Thyroid gland (tissue), 4 donors: ENCODE measurements at regions not wholly inside any gene's neighbourhood (a gene's known extent, or its start where the extent isn't known, plus 50 kb on each side); places are given as distances from the start of the nearest gene placed in this dataset.

ENCODE experiments used
- DNase-seq, 2 donors: peaks; one replicate each; pipeline ENCODE4 v3.0.0-alpha.2; 2019
- H3K27ac ChIP-seq, 3 donors: fragments of 200-600 bp; sonication (generic); 1 replicate in 2 of 3; 2 replicates in 1 of 3; pipeline ENCODE4 v1.5.1; 2016 to 2019; ENCODE audit warnings: mild to moderate bottlenecking in 1 of 3, moderate library complexity in 1 of 3
- H3K27me3 ChIP-seq: fragments of 200-600 bp; sonication (generic); one replicate; pipeline ENCODE4 v1.5.1; 2019
- H3K36me3 ChIP-seq, 2 donors: fragments of 200-600 bp; sonication (generic); one replicate each; pipeline ENCODE4 v1.5.1; 2016 to 2019
- H3K4me1 ChIP-seq, 2 donors: fragments of 200-600 bp; sonication (generic); one replicate each; pipeline ENCODE4 v1.5.1; 2017 to 2019
- H3K4me3 ChIP-seq, 3 donors: fragments of 200-600 bp; sonication (generic); replicated peaks in 1 of 3; 1 replicate in 2 of 3; 2 replicates in 1 of 3; pipeline ENCODE4 v1.5.1; 2016; ENCODE audit warnings: mild to moderate bottlenecking in 1 of 3
- H3K9me3 ChIP-seq: fragments of 200-600 bp; sonication (generic); one replicate; pipeline ENCODE4 v1.5.1; 2017
- CTCF ChIP-seq, 6 experiments: fragments of 200-600 bp in 3 of 6; fragments of 450-650 bp in 3 of 6; sonication (generic) in 3 of 6; IDR thresholded peaks; one replicate each; pipeline ENCODE4 v1.5.1; 2016 to 2019; ENCODE audit warnings: antibody characterized with exemption in 6 of 6, mild to moderate bottlenecking in 2 of 6, inconsistent platforms in 1 of 6, moderate library complexity in 1 of 6
- POLR2A ChIP-seq, 2 donors: fragments of 450-650 bp; IDR thresholded peaks; one replicate each; pipeline ENCODE4 v1.6.1; 2017; ENCODE audit warnings: antibody characterized with exemption in 2 of 2, mild to moderate bottlenecking in 2 of 2, moderate library complexity in 1 of 2
- WGBS, 2 donors: methylation state at CpG; one replicate each; pipeline ENCODE4 v1.1.5; 2017; 5-methylcytosine and 5-hydroxymethylcytosine counted together
- intact Hi-C: fragments of 100-400 bp; cut with DNase I; formaldehyde crosslinking; loops from one replicate; pipeline ENCODE4 v1.15.1; 2023

- Histone ChIP-seq H3K4me3 (no peak overlapping the region), H3K9me3 (no peaks in the 10 kb centered on the region), H3K4me1 (no peaks in the 10 kb centered on the region), H3K27me3 (no peaks in the 10 kb centered on the region), H3K36me3 (no peaks in the 10 kb centered on the region), H3K27ac (no peak overlapping the region)
- 94 to 98% methylated on average over 2 of the region's 2 CpGs for WGBS, 2 donors
- no peak for DNase-seq
- intact Hi-C loops, result no loop called here
- TF ChIP-seq POLR2A (IDR thresholded peaks at IDR 0.05) (no peak), CTCF (IDR thresholded peaks at IDR 0.05) (no peak)
These were observed 117.7 kb upstream of the FER start for GRCh38 chr5:108629779-108630528.

- Histone ChIP-seq H3K4me1 (no peaks in the 10 kb centered on the region), H3K9me3 (no peaks in the 10 kb centered on the region), H3K4me3 (no peak overlapping the region), H3K27me3 (no peaks in the 10 kb centered on the region), H3K27ac (no peak overlapping the region), H3K36me3 (no peaks in the 10 kb centered on the region)
- TF ChIP-seq CTCF (IDR thresholded peaks at IDR 0.05) (no peak), POLR2A (IDR thresholded peaks at IDR 0.05) (no peak)
- WGBS, 2 donors, result 95% methylated on average over 2 of the region's 2 CpGs
- intact Hi-C loops, result no loop called here
- no peak for DNase-seq
These were observed 122.0 kb upstream of the FER start for GRCh38 chr5:108625654-108626053.

GRCh38 chr5:108623826-108624225 is 123.9 kb upstream of the FER start:
- no peak for DNase-seq
- Histone ChIP-seq H3K9me3 (no peaks in the 10 kb centered on the region), H3K4me3 (no peak overlapping the region), H3K27me3 (no peaks in the 10 kb centered on the region), H3K4me1 (no peaks in the 10 kb centered on the region), H3K27ac (no peak overlapping the region), H3K36me3 (no peaks in the 10 kb centered on the region)
- TF ChIP-seq POLR2A (IDR thresholded peaks at IDR 0.05), result no peak
- no peak for TF ChIP-seq CTCF (IDR thresholded peaks at IDR 0.05)
- intact Hi-C loops, result no loop called here

GRCh38 chr5:108620516-108620915 is 127.2 kb upstream of the FER start:
- Histone ChIP-seq H3K36me3 (no peaks in the 10 kb centered on the region), H3K9me3 (no peaks in the 10 kb centered on the region), H3K4me3 (no peak overlapping the region), H3K4me1 (no peaks in the 10 kb centered on the region), H3K27me3 (no peaks in the 10 kb centered on the region), H3K27ac (no peak overlapping the region)
- intact Hi-C loops, result no loop called here
- DNase-seq, result no peak
- TF ChIP-seq POLR2A (IDR thresholded peaks at IDR 0.05), result no peak
- no peak for TF ChIP-seq CTCF (IDR thresholded peaks at IDR 0.05)
- 33 to 45% methylated on average over 6 of the region's 6 CpGs for WGBS, 2 donors

- no peak for TF ChIP-seq CTCF (IDR thresholded peaks at IDR 0.05)
- TF ChIP-seq POLR2A (IDR thresholded peaks at IDR 0.05), result no peak
- H3K36me3 ChIP-seq, result no peaks in the 10 kb centered on the region
- intact Hi-C loops, result no loop called here
- H3K4me3 ChIP-seq, result no peak overlapping the region
- no peak overlapping the region for H3K27ac ChIP-seq
- no peaks in the 10 kb centered on the region for H3K27me3 ChIP-seq
- no peaks in the 10 kb centered on the region for H3K4me1 ChIP-seq
- DNase-seq, result no peak
- WGBS, 2 donors, result 94% methylated on average over 10 of the region's 10 CpGs
- H3K9me3 ChIP-seq, result no peaks in the 10 kb centered on the region
These were observed 127.9 kb upstream of the FER start for GRCh38 chr5:108619815-108620214.
